Uterus (tissue), 3 donors: ENCODE measurements at regions not wholly inside any gene's neighbourhood (a gene's known extent, or its start where the extent isn't known, plus 50 kb on each side); places are given as distances from the start of the nearest gene placed in this dataset.

Source experiments
- DNase-seq, 2 donors: peaks; one replicate each; pipeline ENCODE4 v3.0.0-alpha.2; 2019 to 2020
- H3K27ac ChIP-seq, 2 donors: fragments of 200-600 bp; sonication (generic); 1 replicate in 1 of 2; 2 replicates in 1 of 2; pipeline ENCODE4 v1.5.1; 2016 to 2018
- H3K27me3 ChIP-seq, 2 donors: fragments of 200-600 bp; sonication (generic); one replicate each; pipeline ENCODE4 v1.5.1; 2018 to 2019; ENCODE audit warnings: control low read depth in 1 of 2
- H3K36me3 ChIP-seq, 2 donors: fragments of 200-600 bp; sonication (generic); one replicate each; pipeline ENCODE4 v1.5.1; 2019; ENCODE audit warnings: control low read depth in 1 of 2
- H3K4me1 ChIP-seq, 2 donors: fragments of 200-600 bp; sonication (generic); one replicate each; pipeline ENCODE4 v1.5.1; 2018 to 2019; ENCODE audit warnings: control low read depth in 1 of 2
- H3K4me3 ChIP-seq, 2 donors: fragments of 200-600 bp; sonication (generic); 1 replicate in 1 of 2; 2 replicates in 1 of 2; pipeline ENCODE4 v1.5.1; 2018 to 2019; ENCODE audit warnings: mild to moderate bottlenecking in 1 of 2
- H3K9me3 ChIP-seq, 2 donors: fragments of 200-600 bp; sonication (generic); one replicate each; pipeline ENCODE4 v1.5.1; 2019; ENCODE audit warnings: control low read depth in 1 of 2
- POLR2A ChIP-seq, 2 donors: fragments of 450-650 bp; IDR thresholded peaks; one replicate each; pipeline ENCODE4 v1.6.1; 2016; ENCODE audit warnings: antibody characterized with exemption in 2 of 2, mild to moderate bottlenecking in 1 of 2, moderate library complexity in 1 of 2
- intact Hi-C: fragments of 100-400 bp; cut with DNase I; formaldehyde crosslinking; loops from one replicate; pipeline ENCODE4 v1.15.1; 2023; ENCODE audit warnings: low total_unique reads
- TF ChIP-seq, protein P1 (sequence below), 4 experiments: fragments of 200-600 bp in 2 of 4; fragments of 450-650 bp in 2 of 4; sonication (generic) in 2 of 4; IDR thresholded peaks; one replicate each; pipeline ENCODE4 v1.5.1; 2016 to 2019; ENCODE audit warnings: antibody characterized with exemption in 4 of 4, mild to moderate bottlenecking in 2 of 4, moderate library complexity in 1 of 4
- donor health status: DM: yes; HTN: yes; CAD: no.

DNA sequence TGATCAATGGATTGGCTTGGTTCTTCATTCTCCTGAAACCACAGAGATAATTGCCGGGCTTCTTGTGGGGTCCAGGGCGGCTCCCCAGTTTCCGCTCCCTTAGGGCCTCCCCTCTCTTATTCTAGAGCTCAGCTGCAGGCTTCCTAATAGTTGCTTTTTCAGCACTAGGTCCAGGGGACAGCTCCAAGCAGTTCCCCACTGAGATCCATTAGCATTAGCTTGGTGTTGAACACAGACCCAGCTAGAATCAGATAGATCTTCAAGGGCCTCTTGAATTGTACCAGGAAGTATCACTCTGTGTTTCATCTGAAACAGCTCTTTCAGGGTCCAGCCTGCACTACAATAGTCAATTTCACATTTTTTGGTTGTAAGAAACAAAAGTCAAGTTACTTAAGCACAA is 238.7 kb downstream of the SEC23IP start:
- Histone ChIP-seq H3K27ac (no peak overlapping the region), H3K9me3 (no peaks in the 10 kb centered on the region), H3K36me3 (no peaks in the 10 kb centered on the region), H3K27me3 (no peaks in the 10 kb centered on the region), H3K4me3 (no peak overlapping the region), H3K4me1 (no peaks in the 10 kb centered on the region)
- TF ChIP-seq POLR2A (IDR thresholded peaks at IDR 0.05) = no peak
- TF ChIP-seq, protein P1, sequence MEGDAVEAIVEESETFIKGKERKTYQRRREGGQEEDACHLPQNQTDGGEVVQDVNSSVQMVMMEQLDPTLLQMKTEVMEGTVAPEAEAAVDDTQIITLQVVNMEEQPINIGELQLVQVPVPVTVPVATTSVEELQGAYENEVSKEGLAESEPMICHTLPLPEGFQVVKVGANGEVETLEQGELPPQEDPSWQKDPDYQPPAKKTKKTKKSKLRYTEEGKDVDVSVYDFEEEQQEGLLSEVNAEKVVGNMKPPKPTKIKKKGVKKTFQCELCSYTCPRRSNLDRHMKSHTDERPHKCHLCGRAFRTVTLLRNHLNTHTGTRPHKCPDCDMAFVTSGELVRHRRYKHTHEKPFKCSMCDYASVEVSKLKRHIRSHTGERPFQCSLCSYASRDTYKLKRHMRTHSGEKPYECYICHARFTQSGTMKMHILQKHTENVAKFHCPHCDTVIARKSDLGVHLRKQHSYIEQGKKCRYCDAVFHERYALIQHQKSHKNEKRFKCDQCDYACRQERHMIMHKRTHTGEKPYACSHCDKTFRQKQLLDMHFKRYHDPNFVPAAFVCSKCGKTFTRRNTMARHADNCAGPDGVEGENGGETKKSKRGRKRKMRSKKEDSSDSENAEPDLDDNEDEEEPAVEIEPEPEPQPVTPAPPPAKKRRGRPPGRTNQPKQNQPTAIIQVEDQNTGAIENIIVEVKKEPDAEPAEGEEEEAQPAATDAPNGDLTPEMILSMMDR (IDR thresholded peaks at IDR 0.05) = no peak
- intact Hi-C loops = no loop called here
- no peak for DNase-seq

DNA sequence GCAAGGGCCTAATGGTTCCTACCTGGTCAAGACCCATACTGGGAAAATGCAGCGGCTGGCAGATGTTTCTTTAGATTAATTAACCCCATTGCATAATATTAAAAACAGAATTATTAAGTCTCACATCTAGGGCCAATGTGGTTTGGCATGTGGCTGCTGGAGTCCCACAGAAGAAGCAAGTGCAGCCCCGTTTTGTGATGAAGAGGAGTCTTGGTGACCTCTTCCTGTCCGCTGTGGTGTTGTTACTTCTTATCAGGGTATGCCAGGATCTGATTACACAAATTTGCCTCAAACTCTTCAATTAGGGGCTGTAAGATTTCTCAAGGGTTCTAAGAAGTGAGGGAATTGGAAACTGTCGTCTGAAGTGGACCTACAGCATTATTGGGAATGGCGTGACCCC is 240.3 kb downstream of the SEC23IP start:
- TF ChIP-seq POLR2A (IDR thresholded peaks at IDR 0.05) = no peak
- TF ChIP-seq, protein P1 (IDR thresholded peaks at IDR 0.05) = no peak
- Histone ChIP-seq H3K27ac (no peak overlapping the region), H3K36me3 (no peaks in the 10 kb centered on the region), H3K9me3 (no peaks in the 10 kb centered on the region), H3K27me3 (no peaks in the 10 kb centered on the region), H3K4me1 (no peaks in the 10 kb centered on the region), H3K4me3 (no peak overlapping the region)
- intact Hi-C loops = no loop called here
- no peak for DNase-seq

DNA sequence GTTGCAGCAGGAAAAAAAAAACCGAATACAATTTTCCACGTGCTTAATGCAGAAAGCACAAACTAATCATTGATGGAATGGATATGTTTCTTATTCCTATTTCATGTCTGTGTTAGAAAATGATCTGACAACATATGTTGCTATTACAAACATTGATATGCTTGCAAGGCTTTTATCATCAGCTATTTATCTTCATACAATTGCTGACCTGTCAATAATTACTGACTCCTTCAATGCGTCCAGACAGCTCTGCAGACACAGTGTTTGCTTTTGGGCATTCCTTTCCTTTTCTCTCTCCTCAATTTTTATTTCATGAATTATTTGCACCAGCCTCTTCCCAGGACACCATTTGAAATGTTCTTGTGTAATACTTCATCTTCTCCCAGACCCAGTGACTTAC is 246.2 kb downstream of the SEC23IP start:
- no peak for TF ChIP-seq POLR2A (IDR thresholded peaks at IDR 0.05)
- H3K27ac ChIP-seq = no peak overlapping the region
- intact Hi-C loops = no loop called here
- no peaks in the 10 kb centered on the region for H3K9me3 ChIP-seq
- H3K4me1 ChIP-seq = no peaks in the 10 kb centered on the region
- no peaks in the 10 kb centered on the region for H3K36me3 ChIP-seq
- no peak for DNase-seq
- H3K27me3 ChIP-seq = no peaks in the 10 kb centered on the region
- H3K4me3 ChIP-seq = no peak overlapping the region

DNA sequence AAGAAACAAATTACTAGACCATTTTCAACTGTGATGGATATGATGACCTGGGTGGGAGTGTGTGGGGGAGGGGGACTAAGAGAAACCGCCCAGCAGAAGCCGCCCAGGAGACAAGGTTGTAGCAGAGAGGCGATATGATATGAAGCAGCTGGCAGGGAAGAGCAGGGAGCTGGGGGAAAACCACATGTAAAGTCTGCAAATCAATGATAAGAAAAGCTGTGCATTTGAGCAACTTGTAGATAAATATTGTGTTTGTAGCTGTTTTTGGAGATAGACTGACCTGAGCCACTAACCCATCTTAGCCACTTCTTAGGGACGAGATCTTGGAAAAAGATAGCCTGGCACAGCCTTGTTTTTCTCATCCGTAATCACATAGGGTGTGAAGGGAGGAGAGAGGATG is 252.6 kb downstream of the SEC23IP start:
- Histone ChIP-seq H3K36me3 (no peaks in the 10 kb centered on the region), H3K9me3 (no peaks in the 10 kb centered on the region), H3K4me1 (no peaks in the 10 kb centered on the region), H3K27me3 (no peaks in the 10 kb centered on the region), H3K4me3 (no peak overlapping the region), H3K27ac (no peak overlapping the region)
- intact Hi-C loops = no loop called here
- no peak for TF ChIP-seq POLR2A (IDR thresholded peaks at IDR 0.05)
- TF ChIP-seq, protein P1 (IDR thresholded peaks at IDR 0.05) = no peak
- no peak for DNase-seq

DNA sequence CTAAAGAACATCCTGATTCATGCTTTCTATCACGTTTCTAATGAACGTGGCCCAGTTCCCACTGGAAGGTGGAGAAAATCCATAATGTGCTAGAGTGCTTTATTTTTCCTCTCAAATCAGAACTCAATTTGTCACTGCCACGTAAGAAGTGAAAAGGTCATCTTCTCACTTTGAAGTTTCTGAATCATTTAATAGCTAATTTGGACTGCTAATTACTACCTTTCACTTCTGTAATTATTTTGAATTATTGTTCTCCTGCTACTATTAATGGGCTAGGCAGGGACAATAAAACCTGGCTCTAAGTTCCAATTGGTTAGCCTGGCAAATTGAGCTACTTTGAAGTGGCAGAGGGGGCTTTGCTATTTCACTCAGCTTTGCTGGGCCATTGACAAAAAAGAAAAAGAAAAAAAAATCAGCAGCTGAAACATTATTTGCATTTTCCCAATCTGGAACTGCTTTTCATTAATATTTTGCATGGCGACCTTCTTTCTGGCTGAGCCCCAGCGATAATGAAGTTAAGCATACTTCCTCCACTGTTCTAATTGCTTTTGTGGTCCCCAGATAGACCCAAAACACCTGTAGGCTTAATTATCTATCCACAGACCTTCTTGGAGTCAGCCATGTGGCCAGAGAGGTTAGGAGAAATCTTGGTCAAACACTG is 264.2 kb downstream of the SEC23IP start:
- H3K27ac ChIP-seq = no peak overlapping the region
- no peak for DNase-seq
- H3K36me3 ChIP-seq = no peaks in the 10 kb centered on the region
- H3K4me3 ChIP-seq = no peak overlapping the region
- TF ChIP-seq, protein P1 (IDR thresholded peaks at IDR 0.05) = no peak
- no peak for TF ChIP-seq POLR2A (IDR thresholded peaks at IDR 0.05)
- H3K9me3 ChIP-seq = no peaks in the 10 kb centered on the region
- intact Hi-C loops = no loop called here
- H3K27me3 ChIP-seq = no peaks in the 10 kb centered on the region
- H3K4me1 ChIP-seq = no peaks in the 10 kb centered on the region

DNA sequence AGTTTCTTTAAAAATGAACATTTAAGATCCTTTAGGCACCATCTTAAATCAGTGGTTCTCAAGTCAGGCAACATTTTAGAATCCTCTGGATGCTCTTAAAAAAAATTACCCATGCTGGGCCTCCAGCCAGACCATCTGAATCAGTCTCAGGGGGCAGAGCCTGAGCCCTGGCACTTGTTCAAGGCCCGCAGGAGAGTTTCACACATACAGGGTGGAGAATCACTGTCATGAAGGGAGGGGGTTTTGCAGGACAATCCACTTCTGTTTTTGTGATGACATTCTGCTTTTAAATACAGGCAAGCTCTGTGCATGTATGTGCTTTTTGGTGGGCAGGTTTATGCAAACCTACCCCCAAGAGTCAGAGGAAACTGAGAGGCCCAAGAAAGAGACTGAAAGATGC is 268.6 kb downstream of the SEC23IP start:
- intact Hi-C loops = no loop called here
- DNase-seq = no peak

More for the DNA sequence above, 268.6 kb downstream of the SEC23IP start:
- no peak for TF ChIP-seq POLR2A (IDR thresholded peaks at IDR 0.05)
- TF ChIP-seq, protein P1 (IDR thresholded peaks at IDR 0.05) = no peak
- Histone ChIP-seq H3K9me3 (no peaks in the 10 kb centered on the region), H3K27me3 (no peaks in the 10 kb centered on the region), H3K4me1 (no peaks in the 10 kb centered on the region), H3K36me3 (no peaks in the 10 kb centered on the region), H3K4me3 (no peak overlapping the region), H3K27ac (no peak overlapping the region)
